ENCODE measurements at regions not wholly inside any gene's neighbourhood (a gene's known extent, or its start where the extent isn't known, plus 50 kb on each side); places are given as distances from the start of the nearest gene placed in this dataset.

GRCh38 chr6:37570482-37571133 lies 70.9 kb upstream of the CCDC167 start:
- TF ChIP-seq CTCF (conservative IDR thresholded peaks at IDR 0.05; ENCODE audit: low read length) (no peak), EZH2phosphoT487 (IDR thresholded peaks at IDR 0.05; ENCODE audit: borderline replicate concordance, low read depth, low read length) (no peak)

Measured in OCI-LY7 (cell line).